ENCODE measurements at regions not wholly inside any gene's neighbourhood (a gene's known extent, or its start where the extent isn't known, plus 50 kb on each side); places are given as distances from the start of the nearest gene placed in this dataset.

DNA sequence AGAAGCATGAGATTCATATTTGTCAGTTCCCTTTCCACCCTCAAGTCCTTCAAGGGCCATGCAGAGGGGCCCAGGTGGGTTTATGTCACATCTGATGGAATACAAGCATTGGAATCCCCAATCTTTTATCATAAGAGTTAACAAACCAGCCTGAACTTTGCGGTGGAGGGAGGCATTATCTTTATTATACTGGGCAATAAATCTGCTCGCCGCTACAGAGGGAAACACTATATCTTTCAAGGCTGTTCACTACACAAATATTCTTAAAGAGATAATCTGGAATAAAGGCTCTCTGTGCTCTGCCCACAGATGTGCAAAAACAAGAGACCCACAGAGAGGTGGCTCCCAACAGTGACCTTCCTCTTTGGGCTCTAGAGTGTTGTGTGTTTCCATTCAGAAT lies 153.6 kb upstream of the PLEKHA5 start:
- no peak for DNase-seq

DNA sequence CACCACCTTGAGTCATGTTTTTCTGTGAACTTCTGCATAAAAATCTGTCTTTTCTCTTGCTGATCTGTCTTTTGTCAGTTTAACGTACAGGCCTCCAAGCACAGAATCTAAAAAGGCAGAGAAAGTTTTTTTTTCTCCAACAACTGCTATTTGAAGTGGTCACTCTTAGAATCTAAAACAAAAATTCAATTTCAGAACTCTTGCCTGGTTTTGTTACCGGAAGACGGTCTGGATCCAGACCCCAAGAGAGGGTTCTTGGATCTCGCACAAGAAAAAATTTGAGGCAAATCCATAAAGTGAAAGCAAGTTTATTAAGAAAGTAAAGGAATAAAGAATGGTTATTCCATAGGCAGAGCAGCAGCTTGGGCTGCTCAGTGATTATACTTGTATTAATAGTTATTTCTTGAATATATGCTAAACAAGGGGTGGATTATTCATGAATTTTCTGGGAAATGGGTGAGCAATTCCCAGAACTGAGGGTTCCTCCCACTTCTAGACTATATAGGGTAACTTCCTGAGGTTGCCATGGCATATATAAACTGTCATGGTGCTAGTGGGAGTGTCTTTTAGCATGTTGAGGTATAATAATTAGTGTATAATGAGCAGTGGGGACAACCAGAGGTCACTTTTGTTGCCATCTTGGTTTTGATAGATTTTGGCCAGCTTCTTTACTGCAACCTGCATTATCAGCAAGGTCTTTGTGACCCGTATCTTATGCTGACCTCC lies 150.0 kb upstream of the PLEKHA5 start:
- DNase-seq: no peak

DNA sequence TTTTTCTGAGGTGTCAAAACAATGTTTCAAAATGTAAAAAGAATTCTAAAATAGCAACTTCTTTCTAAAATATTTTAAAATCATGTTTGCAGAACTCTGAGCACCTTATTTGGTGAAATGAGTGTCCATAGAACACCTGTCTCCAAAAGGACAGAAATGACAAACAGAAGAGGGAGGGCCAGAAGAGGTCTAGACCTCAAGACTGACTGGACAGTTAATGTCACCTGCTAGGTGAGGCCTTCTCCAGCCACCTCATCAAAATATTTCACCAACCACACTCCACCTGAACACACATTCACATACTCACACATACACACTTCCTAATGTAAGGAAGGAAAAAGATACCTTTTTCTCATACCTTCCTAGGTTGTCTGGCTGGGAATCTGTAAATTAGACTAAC lies 147.8 kb upstream of the PLEKHA5 start:
- DNase-seq: no peak

DNA sequence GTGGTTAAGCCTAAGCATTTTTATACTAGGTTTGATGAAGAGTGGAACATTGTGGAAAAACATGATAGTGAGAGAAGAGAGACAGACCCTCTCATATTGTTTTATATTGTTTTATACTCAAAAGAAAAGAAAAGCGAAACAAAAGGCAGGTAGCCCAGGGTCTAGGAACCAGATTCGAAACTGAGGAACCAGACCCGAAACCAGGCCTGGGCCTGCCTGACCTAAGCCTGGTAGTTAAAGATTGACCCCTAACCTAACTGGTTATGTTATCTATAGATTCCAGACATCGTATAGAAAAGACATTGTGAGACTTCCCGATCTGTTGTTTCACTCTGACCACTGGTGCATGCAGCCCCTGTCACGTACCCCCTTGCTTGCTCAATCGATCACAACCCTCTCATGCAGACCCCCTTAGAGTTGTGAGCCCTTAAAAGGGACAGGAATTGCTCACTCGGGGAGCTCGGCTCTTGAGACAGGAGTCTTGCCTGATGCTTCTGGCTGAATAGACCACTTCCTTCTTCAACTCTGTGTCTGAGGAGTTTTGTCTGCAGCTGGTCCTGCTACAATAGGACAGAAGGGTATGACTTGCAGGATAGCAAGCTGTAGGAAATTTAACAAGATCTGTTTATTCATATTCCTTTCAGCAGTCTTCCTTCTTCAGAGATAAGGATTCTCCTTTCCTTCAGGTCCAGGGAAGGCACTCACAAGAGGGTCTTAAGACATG lies 147.1 kb upstream of the PLEKHA5 start:
- DNase-seq: no peak

DNA sequence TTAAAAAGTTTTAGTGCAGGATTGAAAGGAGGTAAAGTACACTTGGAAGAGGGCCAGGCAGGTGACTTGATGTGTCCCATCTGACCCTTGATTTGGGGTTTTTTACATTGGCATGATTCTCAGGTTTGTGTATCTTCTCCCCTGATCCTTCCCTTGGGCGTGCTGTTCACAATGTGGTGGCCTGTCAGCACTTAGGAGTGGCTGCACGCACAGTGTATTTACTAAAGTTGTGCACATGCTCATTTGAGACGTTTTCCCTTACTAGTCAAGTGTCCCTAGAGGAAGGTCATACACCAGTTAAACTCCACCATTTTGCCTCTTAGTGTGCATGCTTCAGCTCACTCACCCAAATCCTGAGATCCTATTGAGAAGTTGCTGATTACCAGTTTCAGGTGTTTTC lies 145.7 kb upstream of the PLEKHA5 start:
- DNase-seq: no peak

DNA sequence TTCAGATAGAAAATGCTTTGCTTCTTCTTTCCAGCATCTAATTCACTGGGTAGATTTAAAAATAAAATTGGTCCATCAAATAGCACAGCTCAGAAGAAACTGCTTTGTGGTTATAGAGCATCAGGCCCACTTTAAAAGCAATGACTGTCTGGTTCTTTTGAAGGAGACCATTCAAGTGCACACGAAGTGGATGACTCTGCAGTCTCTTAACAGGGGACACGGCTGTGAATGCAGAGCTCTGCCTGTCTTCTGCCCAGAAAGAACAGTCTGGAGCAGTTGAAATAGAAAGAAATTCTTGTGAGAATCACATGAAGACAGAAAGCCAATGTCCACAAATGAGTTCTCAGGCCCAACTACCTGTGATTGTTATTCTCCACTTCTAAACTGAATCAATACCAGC lies 138.7 kb upstream of the PLEKHA5 start:
- no peak for DNase-seq

DNA sequence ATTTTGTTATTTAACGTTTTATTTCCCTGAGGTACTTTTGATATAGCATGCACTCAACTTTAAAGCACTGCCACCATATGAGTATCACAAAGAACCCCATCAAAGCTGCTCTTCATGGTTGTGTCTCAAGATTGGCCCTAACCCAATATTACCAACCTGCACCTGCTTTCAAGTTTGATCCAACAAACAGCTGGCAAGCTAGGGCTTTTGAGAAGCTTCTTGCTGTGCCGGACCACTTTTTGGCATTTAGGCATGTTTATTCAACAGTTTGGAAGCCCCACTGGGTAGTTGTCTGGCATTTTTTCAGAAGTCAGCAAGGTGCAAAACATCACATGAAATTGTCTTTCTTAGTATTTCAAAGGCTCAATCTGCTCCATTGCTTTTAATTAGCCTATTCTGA lies 137.2 kb upstream of the PLEKHA5 start:
- DNase-seq: no peak

DNA sequence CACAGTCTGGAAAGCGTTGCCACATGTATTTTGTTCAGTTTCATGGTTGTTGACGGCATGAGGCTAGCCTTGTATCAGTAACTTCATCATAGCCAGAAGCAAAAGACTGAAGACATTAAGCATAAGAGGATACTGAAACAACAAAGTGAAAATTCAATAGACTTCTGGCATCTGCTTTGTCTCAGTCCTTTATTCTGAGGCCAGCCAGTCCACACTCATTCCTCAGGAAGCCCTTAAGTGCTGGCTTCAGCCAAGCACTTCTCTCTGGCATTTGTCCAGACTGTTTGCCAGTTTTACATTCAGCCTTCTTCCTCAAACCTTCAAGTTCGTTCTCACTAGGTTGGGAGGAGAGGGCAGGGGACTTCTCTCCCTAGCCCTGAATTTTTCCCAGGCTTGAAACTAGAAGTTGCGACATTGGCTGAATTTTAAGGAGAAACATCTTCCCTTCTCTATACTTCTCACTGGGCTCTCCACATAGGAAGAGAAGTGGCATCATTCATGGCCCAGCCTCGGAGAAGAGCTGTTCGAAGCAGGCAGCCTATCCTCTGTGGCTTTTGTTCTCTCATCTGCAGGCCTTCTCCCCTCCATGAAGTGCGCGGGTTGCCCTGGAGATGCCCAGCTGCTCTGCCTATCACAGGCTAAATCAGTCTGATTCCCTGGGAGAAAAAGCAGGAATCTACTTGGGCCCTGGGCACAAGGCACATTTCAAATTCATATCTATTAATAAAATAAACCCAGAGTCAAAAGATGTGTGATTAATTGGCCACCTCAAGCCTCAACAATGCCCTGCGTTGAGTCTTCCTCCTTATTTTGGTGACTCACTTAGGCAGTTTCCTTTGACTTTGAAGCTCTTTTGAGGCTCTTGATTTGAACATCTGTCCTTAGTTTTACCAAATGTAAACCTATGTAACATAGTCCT lies 130.9 kb upstream of the PLEKHA5 start:
- no peak for DNase-seq

DNA sequence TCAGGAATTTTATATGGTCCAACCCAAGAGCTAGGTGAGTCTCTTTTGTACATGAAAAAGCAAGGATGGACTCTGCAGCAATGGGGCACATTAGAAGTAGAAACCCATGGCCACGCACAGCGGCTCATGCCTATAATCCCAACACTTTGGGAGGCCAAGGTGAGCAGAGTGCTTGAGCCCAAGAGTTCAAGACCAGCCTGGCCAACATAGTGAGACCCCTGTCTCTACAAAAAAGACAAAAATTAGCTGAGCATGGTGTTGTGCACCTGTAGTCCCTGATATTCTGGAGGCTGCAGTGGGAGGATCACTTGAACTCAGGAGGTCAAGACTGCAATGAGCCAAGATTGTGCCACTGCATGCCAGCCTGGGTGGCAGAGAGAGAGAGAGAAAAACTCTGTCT lies 128.7 kb upstream of the PLEKHA5 start:
- no peak for DNase-seq

DNA sequence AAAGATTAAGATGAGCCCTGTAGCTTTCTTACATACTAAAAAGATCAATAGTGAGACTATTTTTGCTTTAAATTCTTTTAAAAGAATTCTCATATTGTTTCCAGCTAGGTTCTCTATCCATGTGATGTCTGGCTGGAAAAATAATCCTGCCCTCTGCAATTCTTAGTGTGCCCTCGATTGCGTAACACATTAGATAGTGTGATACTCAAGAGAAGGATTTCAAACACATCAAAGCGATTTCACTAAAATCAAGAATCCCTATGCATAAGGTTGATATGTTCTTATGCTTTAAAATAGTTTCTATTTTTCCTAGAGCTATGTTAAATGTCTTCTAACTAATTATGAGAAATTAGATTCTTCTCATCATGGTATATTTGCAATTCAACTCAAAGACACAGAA lies 127.3 kb upstream of the PLEKHA5 start:
- DNase-seq: no peak

DNA sequence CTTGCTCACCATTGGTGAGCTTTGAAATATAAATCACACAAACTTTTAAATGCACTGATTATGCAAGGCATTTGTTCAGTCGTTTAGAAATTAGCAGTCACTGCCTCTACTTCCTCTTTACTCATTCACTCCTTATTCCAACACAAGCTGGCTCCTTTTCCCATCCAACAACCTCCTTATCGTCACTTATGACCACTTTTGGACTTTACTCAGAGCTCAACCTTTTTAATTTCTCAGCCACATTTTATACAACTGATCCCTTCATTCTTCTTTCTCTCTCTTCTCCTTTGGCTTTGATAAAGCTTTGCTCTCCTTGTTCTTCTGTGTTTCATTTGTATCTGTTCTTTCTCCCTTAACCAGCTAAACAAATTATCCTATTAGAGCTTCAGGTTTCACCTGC lies 126.4 kb upstream of the PLEKHA5 start:
- DNase-seq: no peak

DNA sequence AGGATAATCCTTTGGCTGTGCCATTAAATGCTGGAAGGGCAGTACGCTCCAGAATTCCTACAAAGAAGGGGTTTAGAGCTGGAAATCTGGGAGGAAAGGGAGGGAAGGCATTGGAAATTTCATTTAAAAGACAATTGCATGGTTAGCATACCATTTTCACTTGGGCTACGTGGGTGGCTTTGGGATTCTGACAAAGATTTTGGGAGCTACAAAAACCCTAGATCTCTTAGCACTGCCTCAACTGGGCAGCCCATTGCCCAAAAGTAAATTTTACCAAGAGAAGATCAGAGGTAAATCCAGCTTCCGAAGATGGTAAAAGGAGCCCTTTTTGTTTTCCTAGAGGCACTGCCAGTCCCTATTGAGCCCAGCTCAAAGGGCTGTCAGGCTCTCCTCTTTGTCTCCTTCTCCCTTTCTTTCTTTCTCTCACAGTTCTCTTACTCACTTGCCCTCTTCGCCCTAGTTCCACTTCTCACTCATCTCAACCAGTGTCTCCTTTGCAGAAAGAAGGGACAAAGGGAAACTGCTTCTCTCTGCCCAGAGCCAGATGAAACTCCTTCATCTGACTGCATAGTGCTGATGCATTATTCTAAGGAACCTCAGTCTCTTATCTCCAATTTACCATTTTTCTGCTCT lies 125.4 kb upstream of the PLEKHA5 start:
- no peak for DNase-seq

DNA sequence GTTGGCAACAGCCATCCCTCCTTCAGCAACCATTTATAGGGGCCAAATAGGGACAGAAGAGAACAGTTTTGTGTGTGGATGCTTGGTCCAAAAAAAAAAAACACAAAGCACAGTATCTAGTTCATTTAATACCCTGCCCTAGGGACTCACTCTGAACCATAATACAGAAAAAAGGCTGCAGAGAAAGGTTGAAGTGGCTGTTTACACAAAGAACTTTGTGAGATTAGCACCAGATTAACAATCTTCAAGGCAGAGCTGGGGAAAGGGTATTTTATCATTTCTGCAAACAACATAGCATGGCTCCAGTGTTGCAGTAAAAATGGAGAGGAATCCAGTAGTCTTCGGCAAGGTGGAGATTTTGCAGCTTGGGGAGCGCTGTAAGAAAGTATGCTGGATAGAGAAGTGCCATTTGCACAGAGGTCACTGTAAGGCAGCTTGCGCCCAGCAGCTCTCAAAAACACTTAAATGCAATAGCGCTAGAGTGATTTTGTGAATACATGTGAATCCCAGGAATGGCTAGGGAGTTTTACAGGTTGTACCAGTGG lies 124.2 kb upstream of the PLEKHA5 start:
- no peak for DNase-seq

DNA sequence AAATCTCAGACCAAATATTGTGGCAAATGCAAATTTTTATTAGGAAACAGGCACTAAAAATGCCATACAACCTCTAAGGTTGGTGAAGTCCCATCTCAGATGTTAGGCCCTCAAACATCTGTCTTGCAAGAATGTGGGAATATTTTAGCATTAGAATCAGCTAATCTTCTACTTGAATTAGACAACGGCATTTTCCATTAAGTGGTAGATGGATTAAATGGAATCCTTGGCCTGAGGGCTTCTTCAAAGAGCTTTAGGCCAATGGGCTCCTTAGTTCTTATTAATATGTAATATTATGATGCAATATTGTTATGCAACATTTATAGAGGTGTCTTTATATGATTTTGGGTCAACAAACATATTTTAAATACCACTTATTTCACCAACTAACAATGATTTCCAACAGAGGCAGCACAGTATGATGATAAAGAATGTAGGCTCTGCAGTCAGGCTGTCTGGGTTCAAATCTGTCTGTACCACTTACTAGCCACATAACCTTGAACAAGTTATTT lies 122.9 kb upstream of the PLEKHA5 start:
- DNase-seq: no peak

DNA sequence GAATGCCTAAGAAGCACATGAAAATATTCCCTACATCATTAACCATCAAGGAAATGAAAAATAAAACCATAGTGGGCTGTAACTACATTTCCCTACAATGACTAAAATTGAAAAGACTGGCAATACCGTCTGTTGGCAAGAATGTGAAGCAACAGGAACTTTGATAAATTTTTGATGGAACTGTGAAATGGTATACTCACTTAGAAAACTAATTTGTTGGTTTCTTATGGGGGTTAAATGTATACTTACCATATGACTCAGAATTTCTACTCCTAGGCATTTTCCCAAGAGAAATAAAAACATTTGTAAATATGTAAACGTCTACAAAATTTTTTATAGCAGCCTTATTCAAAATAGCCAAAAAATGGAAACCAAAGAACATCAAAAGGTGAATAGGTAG lies 121.4 kb upstream of the PLEKHA5 start:
- no peak for DNase-seq

DNA sequence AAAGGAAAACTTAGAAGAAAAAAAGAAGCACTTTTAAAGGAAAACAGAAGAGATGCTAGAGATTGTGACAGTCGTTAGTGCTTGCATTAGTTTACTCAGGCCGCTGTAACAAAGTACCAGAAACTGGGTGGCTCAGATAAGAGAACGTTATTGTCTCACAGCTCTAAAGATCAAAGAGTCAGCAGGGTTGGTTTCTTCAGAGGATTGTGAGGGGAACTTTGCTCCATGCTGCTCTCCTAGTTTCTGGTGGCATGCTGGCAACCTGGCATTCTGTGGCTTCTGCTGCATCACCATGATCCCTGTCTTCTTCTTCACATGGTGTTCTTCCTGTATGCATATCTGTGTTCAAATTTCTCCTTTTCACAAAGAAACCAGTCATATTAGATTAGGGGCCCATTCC lies 119.4 kb upstream of the PLEKHA5 start:
- no peak for DNase-seq

DNA sequence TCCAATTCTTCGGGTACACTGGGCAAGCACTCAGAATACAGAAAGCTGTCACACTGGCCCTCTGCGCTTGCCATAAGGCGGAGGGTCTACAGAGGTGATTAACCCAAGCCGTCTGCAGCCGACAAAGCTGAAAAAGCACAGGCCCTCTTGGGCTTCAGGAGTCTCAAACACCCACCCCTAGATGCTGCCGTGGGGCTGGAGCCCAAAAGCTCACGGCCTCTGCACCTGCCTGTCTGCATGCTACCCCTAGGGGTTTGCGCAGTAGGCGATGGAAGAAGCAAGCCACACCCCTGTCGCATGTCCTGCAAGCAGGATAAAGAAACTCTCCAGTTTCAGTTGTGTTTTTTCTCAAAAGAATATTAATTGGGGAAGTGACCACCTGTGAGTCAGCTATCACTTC lies 118.8 kb upstream of the PLEKHA5 start:
- DNase-seq: no peak

DNA sequence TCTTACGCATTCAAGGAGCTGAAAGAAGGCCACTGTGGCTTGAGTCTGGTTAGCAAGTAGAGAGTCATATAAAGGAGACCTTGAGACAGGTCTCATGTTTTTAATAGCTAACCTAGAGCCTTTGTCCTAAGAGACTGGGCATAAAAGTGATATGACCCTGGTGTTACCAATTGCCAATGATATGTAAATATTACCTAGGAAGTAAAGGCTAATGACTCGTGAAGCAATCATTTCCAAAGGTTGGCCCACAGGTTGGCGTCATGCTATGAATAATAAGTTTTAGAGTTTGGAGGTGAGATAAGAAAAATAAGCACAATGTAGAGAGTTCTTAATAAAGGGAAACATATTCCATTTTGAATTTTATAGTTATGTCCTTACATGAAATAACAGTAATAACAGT lies 116.6 kb upstream of the PLEKHA5 start:
- no peak for DNase-seq

DNA sequence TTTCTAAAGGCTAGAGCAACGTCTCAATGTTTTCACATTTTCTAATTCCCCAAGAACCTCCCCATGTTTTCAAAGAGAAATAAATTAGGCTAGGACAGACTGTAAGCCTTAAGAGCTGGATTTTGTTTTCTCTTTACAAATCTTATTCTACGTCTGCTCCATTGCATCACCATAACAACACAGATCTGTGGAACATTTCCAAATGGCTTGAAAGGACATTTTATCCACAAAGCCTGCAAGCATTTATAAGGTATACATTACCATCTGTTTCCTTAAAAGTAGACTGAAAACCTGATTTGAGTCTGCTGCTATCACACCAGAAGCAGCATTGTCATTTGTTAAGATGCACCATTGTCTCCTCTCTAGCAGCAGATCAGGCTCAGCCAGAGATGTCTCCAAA lies 115.3 kb upstream of the PLEKHA5 start:
- no peak for DNase-seq

DNA sequence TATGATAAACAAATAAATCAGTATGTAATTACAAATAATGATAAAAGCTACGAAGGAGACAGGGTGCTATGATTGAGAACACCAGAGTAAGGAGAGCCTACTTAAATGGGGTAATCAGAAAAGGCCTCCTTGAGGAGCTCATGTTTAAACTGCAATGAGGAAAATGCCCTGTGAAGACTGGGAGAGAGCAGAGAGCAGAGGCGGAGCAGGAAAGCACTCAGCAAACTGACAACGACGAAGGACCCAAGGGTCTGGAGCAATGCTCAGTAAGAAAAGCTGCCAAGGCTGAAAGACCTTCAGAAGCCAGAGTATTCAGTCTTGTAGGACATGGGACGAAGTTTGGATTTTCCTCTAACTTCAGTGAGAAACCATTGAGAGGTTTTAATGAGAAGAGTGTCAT lies 114.2 kb upstream of the PLEKHA5 start:
- no peak for DNase-seq

DNA sequence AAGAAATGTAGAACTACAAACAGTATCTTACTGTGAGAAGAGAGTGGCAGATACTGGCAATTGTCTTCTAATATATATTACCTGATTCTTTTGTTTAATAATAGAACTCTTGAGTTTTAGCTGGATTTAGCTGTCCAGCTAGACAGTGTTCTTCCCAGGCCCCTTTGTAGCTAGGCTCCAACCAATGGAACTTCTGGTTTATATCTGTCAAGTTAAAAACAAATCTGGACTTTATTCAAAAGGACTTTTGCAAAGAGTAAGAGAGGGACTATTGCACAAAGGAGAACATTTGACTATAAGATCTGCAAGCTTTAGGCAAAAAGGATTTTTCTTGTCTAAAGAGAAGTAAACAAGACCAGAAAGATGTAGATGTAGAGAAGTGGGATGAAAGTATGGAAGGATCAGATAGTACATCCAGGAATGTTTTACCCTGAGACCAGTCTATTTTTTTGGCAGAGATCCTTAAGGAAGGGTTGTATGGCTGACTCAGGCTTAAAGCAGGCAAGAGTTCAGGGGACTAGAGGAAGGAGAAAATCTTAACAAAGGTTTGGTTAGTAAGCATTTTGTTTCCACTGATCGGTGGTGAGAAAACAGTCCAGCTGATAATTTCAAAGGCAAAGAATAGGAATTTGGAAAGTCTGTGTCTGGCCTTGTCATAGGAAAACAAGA lies 111.1 kb upstream of the PLEKHA5 start:
- no peak for DNase-seq

DNA sequence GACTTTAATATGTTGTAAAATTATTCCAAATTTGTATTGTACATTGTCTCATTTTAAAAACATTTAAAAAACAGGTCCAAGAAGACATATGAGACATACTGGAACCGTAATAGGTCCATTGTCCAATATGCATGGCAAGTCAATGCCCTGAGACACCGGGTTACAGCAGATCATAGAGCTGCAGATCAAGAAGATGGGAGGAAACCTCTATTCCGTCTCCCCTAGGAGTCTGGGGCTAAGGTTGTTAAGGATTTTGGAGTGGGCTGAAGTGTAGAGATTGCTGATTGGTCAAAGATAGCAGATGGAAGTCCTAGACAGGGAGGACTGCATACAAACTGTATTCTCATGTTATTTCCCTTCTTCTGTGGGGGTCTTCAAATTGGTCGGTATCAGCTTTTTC lies 108.3 kb upstream of the PLEKHA5 start:
- DNase-seq: no peak

Data from CD4-positive, alpha-beta T cell treated with Interferon gamma for 1 hour (primary cell).